SK-N-MC (cell line): ENCODE measurements at regions not wholly inside any gene's neighbourhood (a gene's known extent, or its start where the extent isn't known, plus 50 kb on each side); places are given as distances from the start of the nearest gene placed in this dataset.

Experiments
- EZH2 ChIP-seq: fragments of 200-600 bp; sonication (generic); IDR thresholded peaks from one replicate; pipeline ENCODE4 v1.6.1; 2017; ENCODE audit warnings: antibody characterized with exemption
- FOXP2 ChIP-seq: optimal IDR thresholded peaks from 2 replicates; pipeline ENCODE3; 2011; ENCODE audit warnings: mild to moderate bottlenecking, moderate library complexity; ENCODE audit not compliant: insufficient read depth; ENCODE audit errors: extremely low read length, control extremely low read depth
- POLR2AphosphoS5 ChIP-seq: IDR thresholded peaks from 2 replicates; pipeline ENCODE4 v1.6.1; 2012; ENCODE audit warnings: mild to moderate bottlenecking, low read depth, low read length, borderline replicate concordance

GRCh38 chr4:32429151-32429550, 1709.0 kb downstream of the PCDH7 start:
- TF ChIP-seq EZH2 (no peak), POLR2AphosphoS5 (no peak), FOXP2 (no peak)
